ENCODE measurements at regions not wholly inside any gene's neighbourhood (a gene's known extent, or its start where the extent isn't known, plus 50 kb on each side); places are given as distances from the start of the nearest gene placed in this dataset.
A peak's percentile ranks its signal among the peaks of the same experiment; 100 is the strongest.

- Histone ChIP-seq H3K27me3 (replicated peaks; ENCODE audit: insufficient read depth) (no peaks in the 10 kb centered on the region), H3K4me1 (replicated peaks) (no peaks in the 10 kb centered on the region), H3K27ac (no peak overlapping the region), H3K4me3 (no peak overlapping the region), H3K9me3 (no peaks in the 10 kb centered on the region), H3K36me3 (no peaks in the 10 kb centered on the region)
- TF ChIP-seq POLR2AphosphoS5 (IDR thresholded peaks at IDR 0.05) (no peak), CTCF (IDR thresholded peaks at IDR 0.05) (no peak), POLR2A (IDR thresholded peaks at IDR 0.05) (no peak)
- intact Hi-C loops (cut with DNase I) = no loop called here
- DNase-seq (ENCODE audit: low spot score) = no peak
Observed at GRCh38 chr20:55031971-55032370, 556.6 kb downstream of the DOK5 start.

GRCh38 chr20:55014766-55015165 lies 539.4 kb downstream of the DOK5 start:
- 75% methylated on average over 4 of the region's 4 CpGs for WGBS
- no peak for DNase-seq (ENCODE audit: low spot score)
- no peaks in the 10 kb centered on the region for H3K36me3 ChIP-seq
- no peak overlapping the region for H3K27ac ChIP-seq
- no peaks in the 10 kb centered on the region for H3K27me3 ChIP-seq (replicated peaks; ENCODE audit: insufficient read depth)
- TF ChIP-seq POLR2A (IDR thresholded peaks at IDR 0.05) (no peak), CTCF (IDR thresholded peaks at IDR 0.05) (no peak), POLR2AphosphoS5 (IDR thresholded peaks at IDR 0.05) (no peak)
- intact Hi-C loops (cut with DNase I) = no loop called here
- no peaks in the 10 kb centered on the region for H3K9me3 ChIP-seq
- H3K4me1 ChIP-seq (replicated peaks) = no peaks in the 10 kb centered on the region
- H3K4me3 ChIP-seq = no peak overlapping the region

- no peak for DNase-seq (ENCODE audit: low spot score)
- Histone ChIP-seq H3K4me1 (replicated peaks) (no peaks in the 10 kb centered on the region), H3K4me3 (no peak overlapping the region), H3K9me3 (no peaks in the 10 kb centered on the region), H3K27me3 (replicated peaks; ENCODE audit: insufficient read depth) (no peaks in the 10 kb centered on the region), H3K36me3 (no peaks in the 10 kb centered on the region), H3K27ac (no peak overlapping the region)
- TF ChIP-seq POLR2A (IDR thresholded peaks at IDR 0.05) (no peak), POLR2AphosphoS5 (IDR thresholded peaks at IDR 0.05) (no peak), CTCF (IDR thresholded peaks at IDR 0.05) (no peak)
- intact Hi-C loops (cut with DNase I) = no loop called here
- WGBS = 98% methylated on average over 1 of the region's 1 CpG
Observed at GRCh38 chr20:55010761-55011160, 535.4 kb downstream of the DOK5 start.

- H3K9me3 ChIP-seq = no peaks in the 10 kb centered on the region
- no peak overlapping the region for H3K27ac ChIP-seq
- H3K36me3 ChIP-seq = no peaks in the 10 kb centered on the region
- no peak overlapping the region for H3K4me3 ChIP-seq
- intact Hi-C loops (cut with DNase I) = no loop called here
- H3K4me1 ChIP-seq (replicated peaks) = no peaks in the 10 kb centered on the region
- no peak for DNase-seq (ENCODE audit: low spot score)
- TF ChIP-seq POLR2AphosphoS5 (IDR thresholded peaks at IDR 0.05) = no peak
- no peak for TF ChIP-seq CTCF (IDR thresholded peaks at IDR 0.05)
- no peak for TF ChIP-seq POLR2A (IDR thresholded peaks at IDR 0.05)
- no peaks in the 10 kb centered on the region for H3K27me3 ChIP-seq (replicated peaks; ENCODE audit: insufficient read depth)
- WGBS = 63% methylated on average over 2 of the region's 2 CpGs
Observed at GRCh38 chr20:55009066-55009465, 533.7 kb downstream of the DOK5 start.

- H3K27me3 ChIP-seq (replicated peaks; ENCODE audit: insufficient read depth) = no peaks in the 10 kb centered on the region
- H3K4me1 ChIP-seq (replicated peaks) = no peaks in the 10 kb centered on the region
- no peak overlapping the region for H3K27ac ChIP-seq
- H3K4me3 ChIP-seq = no peak overlapping the region
- no peaks in the 10 kb centered on the region for H3K36me3 ChIP-seq
- DNase-seq (ENCODE audit: low spot score) = no peak
- peak in 1 of 4 experiments; percentile 29 for TF ChIP-seq CTCF (IDR thresholded peaks at IDR 0.05)
- no peak for TF ChIP-seq POLR2A (IDR thresholded peaks at IDR 0.05)
- intact Hi-C loops (cut with DNase I) = no loop called here
- no peaks in the 10 kb centered on the region for H3K9me3 ChIP-seq
- WGBS = 47% methylated on average over 3 of the region's 3 CpGs
Observed at GRCh38 chr20:55004044-55004443, 528.7 kb downstream of the DOK5 start.

Measured in prostate gland (tissue), 2 donors.